Panc1 (cell line): ENCODE measurements at regions not wholly inside any gene's neighbourhood (a gene's known extent, or its start where the extent isn't known, plus 50 kb on each side); places are given as distances from the start of the nearest gene placed in this dataset.
"Not testable (repeated sequence)": the region's sequence is repeated elsewhere in the genome, so short reads cannot be mapped to it uniquely, and the experiment has no call there.

Experiments
- ATAC-seq: fragments of 200-7000 bp; cut with Tn5 transposase; 2 replicates; pipeline ENCODE4 v1.9.1; 2020; ENCODE audit warnings: mild to moderate bottlenecking, moderate library complexity
- BruUV-seq: library from RNA; stranded (reverse); fragments of 400-500 nt; replicated peaks from 2 replicates; lab custom pipeline; 2021; lab: Mats Ljungman, UMichigan
- CTCF ChIA-PET: fragments of 300-600 bp; sonication (Branson Sonifier 250); formaldehyde crosslinking; loops from one replicate; lab custom pipeline; 2022; ENCODE audit warnings: antibody characterized with exemption; lab: Charles Lee
- POLR2A ChIA-PET: fragments of 300-600 bp; sonication (Branson Sonifier 250); formaldehyde crosslinking; loops from one replicate; lab custom pipeline; 2022; ENCODE audit warnings: antibody characterized with exemption; lab: Charles Lee
- DNase-seq: peaks from one replicate; pipeline ENCODE4 v3.0.0-alpha.2; 2010; ENCODE audit warnings: low read depth, low spot score
- H3K27ac ChIP-seq: 2 replicates; pipeline ENCODE4 v1.5.1; 2011; ENCODE audit warnings: mild to moderate bottlenecking, low read length, inconsistent platforms
- H3K27me3 ChIP-seq: fragments of 200-500 bp; sonication (Bioruptor generic); 2 replicates; pipeline ENCODE4 v1.6.0; 2014; ENCODE audit warnings: low read length, inconsistent platforms; ENCODE audit not compliant: control insufficient read depth, insufficient read depth
- H3K36me3 ChIP-seq: fragments of 200-500 bp; sonication (Bioruptor generic); 2 replicates; pipeline ENCODE4 v1.5.1; 2014; ENCODE audit warnings: inconsistent platforms, mild to moderate bottlenecking, low read length, moderate library complexity; ENCODE audit not compliant: control insufficient read depth, insufficient read depth
- H3K4me1 ChIP-seq: 2 replicates; pipeline ENCODE4 v1.5.1; 2011; ENCODE audit warnings: inconsistent platforms, mild to moderate bottlenecking, low read length, moderate library complexity; ENCODE audit not compliant: control insufficient read depth, insufficient read depth
- H3K4me3 ChIP-seq, 2 experiments: 2 replicates each; pipeline ENCODE4 v1.5.1; 2011 to 2012; ENCODE audit warnings: low read depth in 2 of 2, low read length in 2 of 2, mild to moderate bottlenecking in 2 of 2, inconsistent platforms in 1 of 2, moderate library complexity in 1 of 2
- H3K9me3 ChIP-seq: fragments of 200-500 bp; sonication (Bioruptor generic); 2 replicates; pipeline ENCODE4 v1.5.1; 2014; ENCODE audit warnings: low read depth, mild to moderate bottlenecking, inconsistent platforms, low read length, moderate library complexity; ENCODE audit not compliant: control insufficient read depth, insufficient read depth
- POLR2AphosphoS5 ChIP-seq: IDR thresholded peaks from 2 replicates; pipeline ENCODE4 v1.6.1; 2012; ENCODE audit warnings: mild to moderate bottlenecking, low read depth, low read length, moderate library complexity
- SIN3A ChIP-seq: IDR thresholded peaks from 2 replicates; pipeline ENCODE4 v1.6.1; 2012; ENCODE audit warnings: low read depth, mild to moderate bottlenecking, low read length, moderate library complexity, borderline replicate concordance; ENCODE audit not compliant: insufficient read depth
- TCF7L2 ChIP-seq: IDR thresholded peaks from 2 replicates; pipeline ENCODE4 v1.6.1; 2011; ENCODE audit warnings: mild to moderate bottlenecking, low read depth, low read length, inconsistent platforms
- in situ Hi-C: cut with HindIII; loops from 2 replicates; pipeline ENCODE4 v1.10.0; 2016; ENCODE audit warnings: low sequenced_read_pairs, low pct_unique_long_range_greater_than_20kb
- intact Hi-C: fragments of 100-400 bp; cut with micrococcal nuclease; formaldehyde crosslinking; loops from one replicate; pipeline ENCODE4 v1.10.0; 2022; ENCODE audit not compliant: unreplicated experiment
- TF ChIP-seq, protein P1 (sequence below): fragments of 450-650 bp; IDR thresholded peaks from 2 replicates; pipeline ENCODE4 v1.5.1; 2017; ENCODE audit warnings: mild to moderate bottlenecking
- TF ChIP-seq, protein P2 (sequence below), 2 experiments: IDR thresholded peaks; 2 replicates each; pipeline ENCODE4 v1.6.1; 2011 to 2012; ENCODE audit warnings: low read depth in 2 of 2, control low read depth in 1 of 2, low read length in 1 of 2, mild to moderate bottlenecking in 1 of 2, moderate library complexity in 1 of 2; ENCODE audit not compliant: insufficient read depth in 1 of 2

DNA sequence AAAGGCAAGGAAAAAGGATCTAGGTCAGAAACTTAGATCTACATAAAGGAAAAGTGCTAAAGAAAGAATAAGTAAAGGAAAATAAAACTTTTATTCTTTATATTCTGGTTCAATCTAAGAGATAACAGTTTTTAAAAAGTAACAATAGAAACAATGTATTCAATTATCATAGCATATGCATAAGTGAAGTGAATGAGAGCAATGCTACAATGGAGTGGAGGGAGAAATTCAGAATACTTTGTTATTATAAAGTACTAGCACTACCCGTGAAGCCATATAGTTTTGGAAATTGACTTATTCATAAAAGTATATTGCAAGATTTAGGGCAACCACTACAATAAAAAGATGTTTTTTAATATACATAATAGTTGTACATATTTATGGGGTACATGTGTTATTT lies 586.0 kb upstream of the MDGA2 start:
- Histone ChIP-seq H3K4me3 (no peak overlapping the region), H3K36me3 (no peaks in the 10 kb centered on the region), H3K27ac (no peak overlapping the region), H3K9me3 (no peaks in the 10 kb centered on the region), H3K4me1 (no peaks in the 10 kb centered on the region), H3K27me3 (no peaks in the 10 kb centered on the region)
- ATAC-seq, result no peak
- in situ Hi-C loops (no loop called here), intact Hi-C loops (no loop called here)
- TF ChIP-seq TCF7L2, result no peak
- TF ChIP-seq POLR2AphosphoS5, result no peak
- TF ChIP-seq, protein P1, sequence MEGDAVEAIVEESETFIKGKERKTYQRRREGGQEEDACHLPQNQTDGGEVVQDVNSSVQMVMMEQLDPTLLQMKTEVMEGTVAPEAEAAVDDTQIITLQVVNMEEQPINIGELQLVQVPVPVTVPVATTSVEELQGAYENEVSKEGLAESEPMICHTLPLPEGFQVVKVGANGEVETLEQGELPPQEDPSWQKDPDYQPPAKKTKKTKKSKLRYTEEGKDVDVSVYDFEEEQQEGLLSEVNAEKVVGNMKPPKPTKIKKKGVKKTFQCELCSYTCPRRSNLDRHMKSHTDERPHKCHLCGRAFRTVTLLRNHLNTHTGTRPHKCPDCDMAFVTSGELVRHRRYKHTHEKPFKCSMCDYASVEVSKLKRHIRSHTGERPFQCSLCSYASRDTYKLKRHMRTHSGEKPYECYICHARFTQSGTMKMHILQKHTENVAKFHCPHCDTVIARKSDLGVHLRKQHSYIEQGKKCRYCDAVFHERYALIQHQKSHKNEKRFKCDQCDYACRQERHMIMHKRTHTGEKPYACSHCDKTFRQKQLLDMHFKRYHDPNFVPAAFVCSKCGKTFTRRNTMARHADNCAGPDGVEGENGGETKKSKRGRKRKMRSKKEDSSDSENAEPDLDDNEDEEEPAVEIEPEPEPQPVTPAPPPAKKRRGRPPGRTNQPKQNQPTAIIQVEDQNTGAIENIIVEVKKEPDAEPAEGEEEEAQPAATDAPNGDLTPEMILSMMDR, result no peak
- no peak for TF ChIP-seq SIN3A
- TF ChIP-seq, protein P2, sequence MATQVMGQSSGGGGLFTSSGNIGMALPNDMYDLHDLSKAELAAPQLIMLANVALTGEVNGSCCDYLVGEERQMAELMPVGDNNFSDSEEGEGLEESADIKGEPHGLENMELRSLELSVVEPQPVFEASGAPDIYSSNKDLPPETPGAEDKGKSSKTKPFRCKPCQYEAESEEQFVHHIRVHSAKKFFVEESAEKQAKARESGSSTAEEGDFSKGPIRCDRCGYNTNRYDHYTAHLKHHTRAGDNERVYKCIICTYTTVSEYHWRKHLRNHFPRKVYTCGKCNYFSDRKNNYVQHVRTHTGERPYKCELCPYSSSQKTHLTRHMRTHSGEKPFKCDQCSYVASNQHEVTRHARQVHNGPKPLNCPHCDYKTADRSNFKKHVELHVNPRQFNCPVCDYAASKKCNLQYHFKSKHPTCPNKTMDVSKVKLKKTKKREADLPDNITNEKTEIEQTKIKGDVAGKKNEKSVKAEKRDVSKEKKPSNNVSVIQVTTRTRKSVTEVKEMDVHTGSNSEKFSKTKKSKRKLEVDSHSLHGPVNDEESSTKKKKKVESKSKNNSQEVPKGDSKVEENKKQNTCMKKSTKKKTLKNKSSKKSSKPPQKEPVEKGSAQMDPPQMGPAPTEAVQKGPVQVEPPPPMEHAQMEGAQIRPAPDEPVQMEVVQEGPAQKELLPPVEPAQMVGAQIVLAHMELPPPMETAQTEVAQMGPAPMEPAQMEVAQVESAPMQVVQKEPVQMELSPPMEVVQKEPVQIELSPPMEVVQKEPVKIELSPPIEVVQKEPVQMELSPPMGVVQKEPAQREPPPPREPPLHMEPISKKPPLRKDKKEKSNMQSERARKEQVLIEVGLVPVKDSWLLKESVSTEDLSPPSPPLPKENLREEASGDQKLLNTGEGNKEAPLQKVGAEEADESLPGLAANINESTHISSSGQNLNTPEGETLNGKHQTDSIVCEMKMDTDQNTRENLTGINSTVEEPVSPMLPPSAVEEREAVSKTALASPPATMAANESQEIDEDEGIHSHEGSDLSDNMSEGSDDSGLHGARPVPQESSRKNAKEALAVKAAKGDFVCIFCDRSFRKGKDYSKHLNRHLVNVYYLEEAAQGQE (IDR thresholded peaks at IDR 0.05; ENCODE audit: insufficient read depth in 1 of 2, low read depth in 2 of 2, low read length in 1 of 2), result no peak
- DNase-seq, result no peak
- no TSS peak for BruUV-seq
- ChIA-PET POLR2A (no interaction called here), CTCF (no interaction called here)

DNA sequence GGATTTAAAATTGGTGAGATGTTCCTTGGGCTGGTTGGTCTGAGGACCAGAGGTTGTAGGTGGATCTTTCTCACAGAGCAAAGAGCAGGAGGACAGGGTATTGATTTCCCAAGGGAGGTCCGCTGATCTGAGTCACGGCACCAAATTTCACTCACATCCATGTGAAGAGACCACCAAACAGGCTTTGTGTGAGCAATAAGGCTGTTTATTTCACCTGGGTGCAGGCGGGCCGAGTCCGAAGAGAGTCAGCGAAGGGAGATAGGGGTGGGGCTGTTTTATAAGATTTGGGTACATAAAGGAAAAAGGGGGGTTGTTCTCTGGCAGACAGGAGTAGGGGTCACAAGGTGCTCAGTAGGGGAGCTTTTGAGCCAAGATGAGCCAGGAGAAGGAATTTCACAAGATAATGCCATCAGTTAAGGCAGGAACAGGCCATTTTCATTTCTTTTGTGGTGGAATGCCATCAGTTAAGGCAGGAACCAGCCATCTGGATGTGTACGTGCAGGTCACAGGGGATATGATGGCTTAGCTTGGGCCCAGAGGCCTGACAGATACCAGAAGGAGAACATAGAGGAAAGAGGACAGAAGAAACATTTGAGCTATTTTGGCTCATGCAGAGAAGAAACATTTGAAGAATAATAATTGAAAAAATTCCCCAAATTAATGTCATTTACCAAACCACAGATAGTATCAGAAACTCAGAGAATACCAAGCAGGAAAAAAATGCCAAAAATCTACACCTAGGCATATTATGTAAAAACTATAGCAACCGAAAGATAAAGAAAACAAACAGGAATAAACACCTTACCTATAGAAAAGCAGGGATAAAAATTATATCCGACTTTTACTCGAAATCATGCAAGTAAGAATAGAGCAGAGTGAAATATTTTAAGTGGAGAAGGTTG lies 585.2 kb upstream of the MDGA2 start:
- CTCF ChIA-PET, H3K27ac ChIP-seq, POLR2A ChIA-PET, H3K36me3 ChIP-seq, intact Hi-C loops, H3K9me3 ChIP-seq, H3K4me1 ChIP-seq, H3K4me3 ChIP-seq, DNase-seq, H3K27me3 ChIP-seq, ATAC-seq, in situ Hi-C loops, BruUV-seq: not testable (repeated sequence)

DNA sequence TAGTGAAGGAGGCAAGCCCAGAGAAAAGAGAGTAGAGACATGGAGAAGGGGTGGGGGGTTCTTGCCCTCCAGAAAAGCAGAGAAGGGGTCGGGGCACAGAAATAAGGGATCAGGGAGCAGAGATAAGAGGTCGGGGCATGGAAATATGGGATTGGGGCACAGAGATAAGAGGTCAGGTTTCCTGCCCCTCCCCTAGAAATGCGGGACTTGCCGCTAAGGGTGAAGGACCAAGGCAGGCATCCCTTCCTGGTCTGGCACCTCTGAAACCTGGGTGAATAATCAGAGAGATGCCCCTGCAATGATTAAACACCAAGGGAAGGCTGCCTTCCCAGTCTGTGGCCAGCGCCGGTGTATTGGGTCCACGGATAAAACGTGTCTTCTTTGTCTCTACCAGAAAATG lies 584.5 kb upstream of the MDGA2 start:
- ATAC-seq, H3K27me3 ChIP-seq, intact Hi-C loops, in situ Hi-C loops, CTCF ChIA-PET, H3K9me3 ChIP-seq, H3K27ac ChIP-seq, BruUV-seq, H3K4me3 ChIP-seq, H3K36me3 ChIP-seq, H3K4me1 ChIP-seq, POLR2A ChIA-PET, DNase-seq: not testable (repeated sequence)

DNA sequence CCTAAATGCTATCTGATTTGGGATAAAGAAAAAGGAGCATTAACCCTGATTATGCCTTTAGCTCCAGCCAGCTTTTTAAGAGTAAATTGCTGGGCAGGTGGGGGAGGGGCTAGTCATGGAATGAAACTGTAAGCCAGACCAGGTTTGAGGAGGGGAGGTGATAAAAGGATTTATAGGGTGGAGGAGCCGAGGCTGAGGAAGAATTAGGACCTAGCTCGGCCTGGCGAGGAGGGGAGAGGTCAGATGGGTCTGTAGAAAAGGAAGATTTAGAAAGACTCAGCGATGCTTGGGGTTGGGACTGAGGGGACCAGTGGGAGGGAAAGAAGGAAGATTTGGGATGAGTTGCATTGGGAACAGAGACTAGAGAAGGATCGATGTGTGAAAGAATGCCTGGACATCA lies 583.8 kb upstream of the MDGA2 start:
- DNase-seq, H3K27ac ChIP-seq, H3K27me3 ChIP-seq, intact Hi-C loops, H3K4me3 ChIP-seq, in situ Hi-C loops, H3K9me3 ChIP-seq, POLR2A ChIA-PET, H3K4me1 ChIP-seq, BruUV-seq, CTCF ChIA-PET, ATAC-seq, H3K36me3 ChIP-seq: not testable (repeated sequence)

DNA sequence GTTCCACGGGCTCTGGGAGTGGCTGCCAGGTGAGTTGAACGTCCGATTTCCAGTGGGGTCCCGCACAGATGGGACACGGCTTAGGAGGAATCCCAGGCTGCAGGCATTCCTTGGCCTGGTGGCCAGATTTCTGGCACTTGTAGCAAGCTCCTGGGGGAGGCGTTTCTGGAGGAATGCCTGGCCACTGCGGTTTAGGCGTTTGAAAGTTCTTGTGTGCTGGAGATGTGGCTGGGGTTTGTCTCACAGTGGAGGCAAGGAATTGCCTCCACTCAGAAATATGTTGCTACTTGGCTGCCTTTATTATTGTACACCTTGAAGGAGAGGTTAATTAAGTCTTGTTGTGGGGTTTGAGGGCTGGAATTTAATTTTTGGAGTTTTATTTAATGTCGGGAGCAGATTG lies 583.3 kb upstream of the MDGA2 start:
- in situ Hi-C loops, ATAC-seq, H3K4me3 ChIP-seq, DNase-seq, CTCF ChIA-PET, H3K27me3 ChIP-seq, H3K9me3 ChIP-seq, H3K4me1 ChIP-seq, H3K36me3 ChIP-seq, POLR2A ChIA-PET, H3K27ac ChIP-seq, intact Hi-C loops, BruUV-seq: not testable (repeated sequence)
